GM12878 (cell line): ENCODE measurements at regions not wholly inside any gene's neighbourhood (a gene's known extent, or its start where the extent isn't known, plus 50 kb on each side); places are given as distances from the start of the nearest gene placed in this dataset.

Source experiments
- ATAC-seq: fragments of 200-7000 bp; cut with Tn5 transposase; 3 replicates; pipeline ENCODE4 v1.9.1; 2020; ENCODE audit warnings: mild to moderate bottlenecking, moderate library complexity
- BruUV-seq: library from RNA; stranded (reverse); fragments of 400-500 nt; replicated peaks from 2 replicates; lab custom pipeline; 2021; lab: Mats Ljungman, UMichigan
- CTCF ChIA-PET: fragments of 300-600 bp; sonication (Branson Sonifier 250); formaldehyde crosslinking; extraction: SDS; loops from one replicate; lab custom pipeline; 2021; ENCODE audit warnings: inconsistent platforms; lab: Yijun Ruan, JAX
- POLR2A ChIA-PET: fragments of 350-600 bp; formaldehyde crosslinking; extraction: SDS; loops from one replicate; lab custom pipeline; 2021; ENCODE audit warnings: inconsistent platforms; lab: Charles Lee
- RAD21 ChIA-PET: fragments of 300-600 bp; sonication (Branson Sonifier 250); formaldehyde crosslinking; loops from one replicate; lab custom pipeline; 2023; ENCODE audit warnings: antibody characterized with exemption; ENCODE audit not compliant: unreplicated experiment; lab: Charles Lee
- SMC1A ChIA-PET: fragments of 300-600 bp; sonication (Branson Sonifier 250); formaldehyde crosslinking; loops from one replicate; lab custom pipeline; 2023; ENCODE audit not compliant: unreplicated experiment, uncharacterized antibody; lab: Charles Lee
- DNase-seq: peaks from one replicate; pipeline ENCODE4 v3.0.0-alpha.2; 2011; ENCODE audit warnings: low read depth, low spot score
- FAIRE-seq: peaks from 3 replicates; lab custom pipeline; 2011; peaks lifted over from hg19 to GRCh38; lab: Jason Lieb, UNC
- H2AFZ ChIP-seq: 2 replicates; pipeline ENCODE4 v1.6.0; 2011; ENCODE audit warnings: low read depth, low read length, control low read depth; ENCODE audit not compliant: control insufficient read depth
- H3K27ac ChIP-seq: 2 replicates; pipeline ENCODE4 v1.5.1; 2011; ENCODE audit warnings: control low read depth; ENCODE audit not compliant: control insufficient read depth, insufficient read depth
- H3K27me3 ChIP-seq, 2 experiments: replicated peaks in 1 of 2; 2 replicates each; pipeline versions ENCODE4 v1.6.0 to v1.6.1; 2011; ENCODE audit warnings: low read length in 1 of 2; ENCODE audit not compliant: control insufficient read depth in 2 of 2, insufficient read depth in 2 of 2
- H3K36me3 ChIP-seq, 2 experiments: 2 replicates each; pipeline ENCODE4 v1.5.1; 2011; ENCODE audit warnings: low read length in 1 of 2; ENCODE audit not compliant: control insufficient read depth in 2 of 2, insufficient read depth in 2 of 2
- H3K4me1 ChIP-seq: 2 replicates; pipeline ENCODE4 v1.6.1; 2011; ENCODE audit warnings: mild to moderate bottlenecking, low read length, moderate library complexity, mixed read lengths; ENCODE audit not compliant: control insufficient read depth, insufficient read depth
- H3K4me2 ChIP-seq: 2 replicates; pipeline ENCODE4 v1.6.0; 2011; ENCODE audit warnings: control low read depth; ENCODE audit not compliant: control insufficient read depth, insufficient read depth
- H3K4me3 ChIP-seq: fragments of 200-600 bp; sonication (generic); 2 replicates; pipeline ENCODE4 v1.5.1; 2016
- H3K79me2 ChIP-seq: 2 replicates; pipeline ENCODE4 v1.6.0; 2011; ENCODE audit warnings: low read length; ENCODE audit not compliant: control insufficient read depth, insufficient read depth
- H3K9ac ChIP-seq: 2 replicates; pipeline ENCODE4 v1.8.0; 2011; ENCODE audit warnings: low read length, control low read depth, mixed read lengths; ENCODE audit not compliant: control insufficient read depth, insufficient read depth
- H3K9me3 ChIP-seq: replicated peaks from 3 replicates; pipeline ENCODE4 v1.5.1; 2011; ENCODE audit warnings: mild to moderate bottlenecking, low read length; ENCODE audit not compliant: control insufficient read depth, insufficient read depth
- H4K20me1 ChIP-seq: 2 replicates; pipeline ENCODE4 v1.6.0; 2011; ENCODE audit not compliant: control insufficient read depth, insufficient read depth
- E2F4 ChIP-seq: IDR thresholded peaks from 2 replicates; pipeline ENCODE4 v1.6.1; 2012; ENCODE audit warnings: low read depth, low read length, improper control_type of control experiment
- ESRRA ChIP-seq: IDR thresholded peaks from 2 replicates; pipeline ENCODE4 v1.6.1; 2012; ENCODE audit warnings: mild to moderate bottlenecking, low read length, improper control_type of control experiment
- JUNB ChIP-seq: IDR thresholded peaks from 2 replicates; pipeline ENCODE4 v1.6.1; 2016; ENCODE audit warnings: antibody characterized with exemption, mild to moderate bottlenecking
- LARP7 ChIP-seq: fragments of 450-650 bp; IDR thresholded peaks from 2 replicates; pipeline ENCODE4 v1.6.1; 2017; ENCODE audit warnings: mild to moderate bottlenecking
- MYC ChIP-seq: IDR thresholded peaks from 2 replicates; pipeline ENCODE4 v1.6.1; 2011; ENCODE audit warnings: mild to moderate bottlenecking, low read length, moderate library complexity, inconsistent platforms; ENCODE audit not compliant: insufficient read depth, insufficient replicate concordance, insufficient read length, severe bottlenecking
- PAX8 ChIP-seq: fragments of 450-650 bp; IDR thresholded peaks from 2 replicates; pipeline ENCODE4 v1.6.1; 2017; ENCODE audit warnings: mild to moderate bottlenecking, moderate library complexity
- RELA ChIP-seq: fragments of 450-650 bp; IDR thresholded peaks from 2 replicates; pipeline ENCODE4 v1.8.0; 2014; ENCODE audit warnings: borderline replicate concordance; ENCODE audit not compliant: partially characterized antibody
- SREBF2 ChIP-seq: IDR thresholded peaks from 2 replicates; pipeline ENCODE4 v1.6.1; 2012; ENCODE audit warnings: mild to moderate bottlenecking, low read length
- TCF12 ChIP-seq: IDR thresholded peaks from 2 replicates; pipeline ENCODE4 v1.6.1; 2011; ENCODE audit warnings: low read depth, mild to moderate bottlenecking, low read length
- in situ Hi-C: fragments of 300-500 bp; cut with MboI; formaldehyde crosslinking; loops from 9 replicates; pipeline ENCODE4 v1.14.3; 2018; ENCODE audit warnings: mixed read lengths
- intact Hi-C: fragments of 100-400 bp; cut with micrococcal nuclease; formaldehyde crosslinking; loops from one replicate; pipeline ENCODE4 v1.14.2; 2022; ENCODE audit not compliant: unreplicated experiment
- TF ChIP-seq, protein P1 (sequence below): IDR thresholded peaks from 2 replicates; pipeline ENCODE4 v1.6.1; 2011; ENCODE audit warnings: borderline replicate concordance, low read depth, mild to moderate bottlenecking, moderate library complexity, low read length; ENCODE audit not compliant: insufficient read depth, poor library complexity, severe bottlenecking
- TF ChIP-seq, protein P2 (sequence below): fragments of 450-650 bp; IDR thresholded peaks from 2 replicates; pipeline ENCODE4 v1.6.1; 2017; ENCODE audit warnings: borderline replicate concordance
- TF ChIP-seq, protein P3 (sequence below): IDR thresholded peaks from 2 replicates; pipeline ENCODE4 v1.6.1; 2012; ENCODE audit warnings: low read length, inconsistent platforms

DNA sequence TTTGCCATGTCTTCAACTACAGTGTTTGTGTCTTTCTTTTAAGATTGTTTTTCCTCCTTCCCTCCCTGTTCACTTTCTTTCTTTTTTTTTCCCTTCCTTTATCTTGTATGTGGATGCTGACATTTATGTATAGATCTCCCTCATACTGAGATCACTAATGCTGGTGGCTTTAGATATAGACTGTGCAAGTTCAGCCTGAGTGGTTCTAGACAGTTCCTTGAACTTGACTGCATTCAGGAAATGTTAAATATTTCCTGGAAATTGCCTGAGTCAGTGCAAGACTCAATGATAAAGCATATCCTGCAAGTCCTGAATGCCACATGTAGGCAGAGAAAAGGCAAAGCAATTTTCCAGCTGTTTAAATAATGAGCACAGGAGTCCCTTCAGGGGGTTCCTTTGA is 182.5 kb upstream of the NR3C1 start:
- Histone ChIP-seq H3K9me3 (no peaks in the 10 kb centered on the region), H3K4me2 (no peak overlapping the region), H3K36me3 (no peaks in the 10 kb centered on the region), H3K27me3 (no peaks in the 10 kb centered on the region), H4K20me1 (no peaks in the 10 kb centered on the region), H3K4me3 (no peak overlapping the region), H3K27ac (no peak overlapping the region), H3K9ac (no peak overlapping the region), H3K4me1 (peaks cover 7% of the 10 kb centered on the region)
- RAD21 ChIA-PET = interaction anchor here (0.6 to 1.3 kb wide), 2 partner anchors 153 to 566 kb away, joined by 3 read pairs; no protein-coding TSS in a partner anchor
- SMC1A ChIA-PET = interaction anchor here (1.1 to 5.7 kb wide), 4 partner anchors 11 to 151 kb away, joined by 3 to 56 read pairs (median 7); no protein-coding TSS in a partner anchor
- no peak for DNase-seq
- CTCF ChIA-PET = interaction anchor here (1.3 kb wide), 1 partner anchor 356 kb away, joined by 3 read pairs; no protein-coding TSS in a partner anchor
- intact Hi-C loops = no loop called here
- ATAC-seq = no peak
- POLR2A ChIA-PET = interaction anchor here (0.9 to 1.2 kb wide), 3 partner anchors 8 to 583 kb away, joined by 3 to 4 read pairs (median 3); no protein-coding TSS in a partner anchor
- in situ Hi-C loops = no loop called here
- BruUV-seq = no TSS peak
- TF ChIP-seq, protein P1, sequence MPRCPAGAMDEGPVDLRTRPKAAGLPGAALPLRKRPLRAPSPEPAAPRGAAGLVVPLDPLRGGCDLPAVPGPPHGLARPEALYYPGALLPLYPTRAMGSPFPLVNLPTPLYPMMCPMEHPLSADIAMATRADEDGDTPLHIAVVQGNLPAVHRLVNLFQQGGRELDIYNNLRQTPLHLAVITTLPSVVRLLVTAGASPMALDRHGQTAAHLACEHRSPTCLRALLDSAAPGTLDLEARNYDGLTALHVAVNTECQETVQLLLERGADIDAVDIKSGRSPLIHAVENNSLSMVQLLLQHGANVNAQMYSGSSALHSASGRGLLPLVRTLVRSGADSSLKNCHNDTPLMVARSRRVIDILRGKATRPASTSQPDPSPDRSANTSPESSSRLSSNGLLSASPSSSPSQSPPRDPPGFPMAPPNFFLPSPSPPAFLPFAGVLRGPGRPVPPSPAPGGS = no peak
- TF ChIP-seq RELA (no peak), JUNB (no peak), PAX8 (no peak), MYC (no peak), ESRRA (no peak), SREBF2 (no peak), E2F4 (no peak), TCF12 (no peak), LARP7 (no peak)
- TF ChIP-seq, protein P2, sequence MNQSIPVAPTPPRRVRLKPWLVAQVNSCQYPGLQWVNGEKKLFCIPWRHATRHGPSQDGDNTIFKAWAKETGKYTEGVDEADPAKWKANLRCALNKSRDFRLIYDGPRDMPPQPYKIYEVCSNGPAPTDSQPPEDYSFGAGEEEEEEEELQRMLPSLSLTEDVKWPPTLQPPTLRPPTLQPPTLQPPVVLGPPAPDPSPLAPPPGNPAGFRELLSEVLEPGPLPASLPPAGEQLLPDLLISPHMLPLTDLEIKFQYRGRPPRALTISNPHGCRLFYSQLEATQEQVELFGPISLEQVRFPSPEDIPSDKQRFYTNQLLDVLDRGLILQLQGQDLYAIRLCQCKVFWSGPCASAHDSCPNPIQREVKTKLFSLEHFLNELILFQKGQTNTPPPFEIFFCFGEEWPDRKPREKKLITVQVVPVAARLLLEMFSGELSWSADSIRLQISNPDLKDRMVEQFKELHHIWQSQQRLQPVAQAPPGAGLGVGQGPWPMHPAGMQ = no peak
- TF ChIP-seq, protein P3, sequence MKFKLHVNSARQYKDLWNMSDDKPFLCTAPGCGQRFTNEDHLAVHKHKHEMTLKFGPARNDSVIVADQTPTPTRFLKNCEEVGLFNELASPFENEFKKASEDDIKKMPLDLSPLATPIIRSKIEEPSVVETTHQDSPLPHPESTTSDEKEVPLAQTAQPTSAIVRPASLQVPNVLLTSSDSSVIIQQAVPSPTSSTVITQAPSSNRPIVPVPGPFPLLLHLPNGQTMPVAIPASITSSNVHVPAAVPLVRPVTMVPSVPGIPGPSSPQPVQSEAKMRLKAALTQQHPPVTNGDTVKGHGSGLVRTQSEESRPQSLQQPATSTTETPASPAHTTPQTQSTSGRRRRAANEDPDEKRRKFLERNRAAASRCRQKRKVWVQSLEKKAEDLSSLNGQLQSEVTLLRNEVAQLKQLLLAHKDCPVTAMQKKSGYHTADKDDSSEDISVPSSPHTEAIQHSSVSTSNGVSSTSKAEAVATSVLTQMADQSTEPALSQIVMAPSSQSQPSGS = no peak
- TF ChIP-seq, all 136 proteins: peak for 0
- Histone ChIP-seq H2AFZ (no peak overlapping the region), H3K79me2 (no peaks in the 10 kb centered on the region)
- FAIRE-seq = no peak
